Mesenchymal stem cell (in vitro differentiated cells and primary cell): ENCODE measurements at regions not wholly inside any gene's neighbourhood (a gene's known extent, or its start where the extent isn't known, plus 50 kb on each side); places are given as distances from the start of the nearest gene placed in this dataset.

Experiments used
- DNase-seq: peaks from one replicate; pipeline ENCODE4 v3.0.0-alpha.2; 2013
- H2AFZ ChIP-seq: one replicate; pipeline ENCODE4 v1.6.1; 2013; ENCODE audit warnings: low read depth, mild to moderate bottlenecking, control low read depth, inconsistent platforms, low read length, moderate library complexity
- H2AK5ac ChIP-seq: 2 replicates; pipeline ENCODE4 v1.6.1; 2013; ENCODE audit warnings: low read length, moderate library complexity, mild to moderate bottlenecking, inconsistent platforms; ENCODE audit not compliant: severe bottlenecking
- H2BK120ac ChIP-seq: one replicate; pipeline ENCODE4 v1.6.1; 2013; ENCODE audit warnings: low read depth, mild to moderate bottlenecking, inconsistent platforms, low read length, moderate library complexity
- H2BK12ac ChIP-seq, 2 experiments: one replicate each; pipeline ENCODE4 v1.6.1; 2013; ENCODE audit warnings: inconsistent platforms in 2 of 2, low read length in 2 of 2, mild to moderate bottlenecking in 2 of 2, moderate library complexity in 2 of 2, control low read depth in 1 of 2
- H2BK15ac ChIP-seq: one replicate; pipeline ENCODE4 v1.6.1; 2013; ENCODE audit warnings: mild to moderate bottlenecking, low read depth, inconsistent platforms; ENCODE audit not compliant: poor library complexity, severe bottlenecking
- H2BK5ac ChIP-seq: 2 replicates; pipeline ENCODE4 v1.6.1; 2013; ENCODE audit warnings: low read depth, mild to moderate bottlenecking, low read length, control low read depth, inconsistent platforms; ENCODE audit not compliant: poor library complexity, severe bottlenecking
- H3K14ac ChIP-seq, 2 experiments: one replicate each; pipeline ENCODE4 v1.6.1; 2013; ENCODE audit warnings: inconsistent platforms in 2 of 2, low read length in 2 of 2, control low read depth in 1 of 2, mild to moderate bottlenecking in 1 of 2, moderate library complexity in 1 of 2
- H3K18ac ChIP-seq, 2 experiments: one replicate each; pipeline ENCODE4 v1.6.1; 2013; ENCODE audit warnings: inconsistent platforms in 2 of 2, low read length in 2 of 2, control low read depth in 1 of 2, low read depth in 1 of 2, mild to moderate bottlenecking in 1 of 2
- H3K23ac ChIP-seq, 2 experiments: one replicate each; pipeline ENCODE4 v1.6.1; 2013; ENCODE audit warnings: inconsistent platforms in 2 of 2, low read length in 2 of 2, mild to moderate bottlenecking in 2 of 2, moderate library complexity in 2 of 2, control low read depth in 1 of 2
- H3K27ac ChIP-seq: 2 replicates; pipeline ENCODE4 v1.5.1; 2013; ENCODE audit warnings: mild to moderate bottlenecking, moderate library complexity, low read length, control low read depth, inconsistent platforms; ENCODE audit not compliant: poor library complexity, severe bottlenecking
- H3K27me3 ChIP-seq, 2 experiments: 2 replicates each; pipeline versions ENCODE4 v1.6.1 to v1.7.0; 2013; ENCODE audit warnings: low read length in 2 of 2, mild to moderate bottlenecking in 2 of 2, moderate library complexity in 2 of 2, control low read depth in 1 of 2, inconsistent platforms in 1 of 2; ENCODE audit not compliant: control insufficient read depth in 1 of 2, insufficient read depth in 1 of 2
- H3K36me3 ChIP-seq, 2 experiments: 2 replicates each; pipeline versions ENCODE4 v1.6.1 to v1.7.0; 2013; ENCODE audit warnings: low read length in 2 of 2, control low read depth in 1 of 2, inconsistent platforms in 1 of 2, low read depth in 1 of 2, mild to moderate bottlenecking in 1 of 2; ENCODE audit not compliant: insufficient read depth in 2 of 2, control insufficient read depth in 1 of 2
- H3K4ac ChIP-seq, 2 experiments: one replicate each; pipeline ENCODE4 v1.6.1; 2013; ENCODE audit warnings: inconsistent platforms in 2 of 2, low read length in 2 of 2, mild to moderate bottlenecking in 2 of 2, moderate library complexity in 2 of 2, control low read depth in 1 of 2, low read depth in 1 of 2
- H3K4me1 ChIP-seq: 2 replicates; pipeline ENCODE4 v1.6.1; 2013; ENCODE audit warnings: low read depth, low read length, control low read depth; ENCODE audit not compliant: control insufficient read depth, insufficient read depth
- H3K4me2 ChIP-seq: 2 replicates; pipeline ENCODE4 v1.6.1; 2013; ENCODE audit warnings: low read length, mild to moderate bottlenecking, inconsistent platforms; ENCODE audit not compliant: poor library complexity, severe bottlenecking
- H3K4me3 ChIP-seq, 2 experiments: 2 replicates each; pipeline versions ENCODE4 v1.5.1 to v1.7.0; 2013; ENCODE audit warnings: low read length in 2 of 2, mild to moderate bottlenecking in 2 of 2, control low read depth in 1 of 2, low read depth in 1 of 2; ENCODE audit not compliant: insufficient read depth in 1 of 2
- H3K79me1 ChIP-seq: replicated peaks from 2 replicates; pipeline ENCODE4 v1.6.1; 2013; ENCODE audit warnings: mild to moderate bottlenecking, control low read depth, low read length, inconsistent platforms; ENCODE audit not compliant: poor library complexity, severe bottlenecking
- H3K9ac ChIP-seq: 2 replicates; pipeline ENCODE4 v1.7.0; 2013; ENCODE audit warnings: mild to moderate bottlenecking, low read length, moderate library complexity
- H3K9me3 ChIP-seq: 2 replicates; pipeline ENCODE4 v1.7.0; 2013; ENCODE audit warnings: mild to moderate bottlenecking, low read length; ENCODE audit not compliant: control insufficient read depth
- H4K8ac ChIP-seq: one replicate; pipeline ENCODE4 v1.6.1; 2013; ENCODE audit warnings: inconsistent platforms, mild to moderate bottlenecking, low read length, moderate library complexity
- H4K91ac ChIP-seq: one replicate; pipeline ENCODE4 v1.6.1; 2013; ENCODE audit warnings: mild to moderate bottlenecking, low read length, inconsistent platforms
- WGBS: methylation state at CpG from one replicate; pipeline ENCODE4 v1.1.7; 2013; ENCODE audit warnings: mixed read lengths; 5-methylcytosine and 5-hydroxymethylcytosine counted together

DNA sequence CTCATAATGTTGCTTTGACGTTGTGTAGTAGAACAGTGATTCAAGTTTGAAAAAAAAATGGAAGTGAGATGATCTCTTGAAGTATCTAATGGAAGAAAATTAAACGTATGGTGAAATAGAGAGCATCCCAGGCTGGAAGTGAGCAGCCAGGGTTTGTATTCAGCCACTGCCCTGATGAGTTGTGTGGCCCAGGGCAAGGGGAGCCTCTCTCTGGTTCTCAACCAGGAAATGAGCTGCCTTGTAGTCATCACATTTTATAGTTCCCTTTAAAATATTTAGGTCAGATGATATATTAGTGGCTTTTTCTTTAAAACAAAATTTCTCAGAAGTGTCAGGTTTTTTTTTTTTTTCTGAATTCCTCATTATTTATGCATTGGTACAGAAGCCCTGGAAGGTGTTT is 150.3 kb downstream of the GPAT3 start:
- no peak overlapping the region for H2AFZ ChIP-seq
- no peak overlapping the region for H3K4ac ChIP-seq
- no peak overlapping the region for H4K91ac ChIP-seq
- H3K27me3 ChIP-seq, result no peaks in the 10 kb centered on the region
- no peak overlapping the region for H2AK5ac ChIP-seq
- no peak overlapping the region for H3K4me3 ChIP-seq
- peak; percentile 29 for DNase-seq
- H3K27ac ChIP-seq, result no peak overlapping the region
- no peak overlapping the region for H2BK12ac ChIP-seq
- H3K4me2 ChIP-seq, result no peak overlapping the region
- H4K8ac ChIP-seq, result no peak overlapping the region
- no peak overlapping the region for H3K18ac ChIP-seq
- H3K14ac ChIP-seq, result no peak overlapping the region
- H3K9me3 ChIP-seq, result no peaks in the 10 kb centered on the region
- no peaks in the 10 kb centered on the region for H3K79me1 ChIP-seq
- WGBS, result 38% methylated on average over 2 of the region's 2 CpGs
- H2BK5ac ChIP-seq, result no peak overlapping the region
- H2BK120ac ChIP-seq, result no peak overlapping the region
- H3K9ac ChIP-seq, result no peak overlapping the region
- H3K36me3 ChIP-seq, result no peaks in the 10 kb centered on the region
- H2BK15ac ChIP-seq, result no peak overlapping the region
- H3K4me1 ChIP-seq, result no peaks in the 10 kb centered on the region
- no peak overlapping the region for H3K23ac ChIP-seq

DNA sequence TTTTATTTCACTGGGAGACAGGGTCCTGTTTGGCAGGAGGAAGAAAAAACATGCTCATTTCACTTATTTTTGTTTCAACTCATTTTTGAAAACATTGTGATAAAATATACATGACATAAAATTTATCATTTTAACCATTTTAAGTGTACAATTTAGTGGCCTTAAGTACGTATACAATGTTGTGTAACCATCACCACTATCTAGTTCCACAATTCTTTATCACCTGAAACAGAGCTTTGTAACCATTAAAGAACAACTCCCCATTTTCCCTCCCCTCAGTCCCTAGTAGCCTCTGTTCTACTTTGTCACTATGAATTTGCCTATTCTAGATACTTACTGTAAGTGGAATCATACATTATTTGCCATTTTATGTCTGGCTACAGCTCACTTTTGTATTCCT is 143.8 kb downstream of the GPAT3 start:
- Histone ChIP-seq H4K91ac (no peak overlapping the region), H3K9me3 (no peaks in the 10 kb centered on the region), H3K4me3 (no peak overlapping the region), H2BK5ac (no peak overlapping the region), H3K14ac (no peak overlapping the region), H2AK5ac (no peak overlapping the region), H4K8ac (no peak overlapping the region), H3K4me1 (no peaks in the 10 kb centered on the region), H3K79me1 (no peaks in the 10 kb centered on the region), H3K23ac (no peak overlapping the region), H3K4ac (no peak overlapping the region), H2BK12ac (no peak overlapping the region), H3K27ac (no peak overlapping the region), H3K18ac (no peak overlapping the region), H3K27me3 (no peaks in the 10 kb centered on the region), H2BK15ac (no peak overlapping the region), H2BK120ac (no peak overlapping the region), H2AFZ (no peak overlapping the region), H3K4me2 (no peak overlapping the region), H3K9ac (no peak overlapping the region), H3K36me3 (no peaks in the 10 kb centered on the region)
- DNase-seq, result no peak
- WGBS, result 100% methylated on average over 1 of the region's 1 CpG

DNA sequence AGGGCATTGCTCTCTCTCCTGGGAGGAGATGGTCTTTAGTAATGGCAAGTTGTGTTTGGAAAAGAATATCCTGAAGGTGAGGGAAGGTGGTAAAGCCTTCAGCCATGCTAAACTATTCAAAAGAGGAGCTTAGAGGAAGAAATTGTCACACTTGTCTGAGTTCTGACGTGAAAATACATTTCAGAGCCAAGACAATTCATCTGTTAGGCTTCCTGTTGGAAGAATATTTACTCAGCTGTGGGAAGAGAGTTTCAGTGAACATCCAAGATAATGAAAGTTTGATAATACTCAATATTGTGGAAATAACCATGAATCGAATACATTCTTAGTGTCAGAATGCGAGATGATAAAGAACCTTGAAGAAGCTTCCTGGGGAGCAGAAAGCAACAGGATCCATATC is 143.3 kb downstream of the GPAT3 start:
- Histone ChIP-seq H3K27me3 (no peaks in the 10 kb centered on the region), H3K4me2 (no peak overlapping the region), H3K9me3 (no peaks in the 10 kb centered on the region), H2BK15ac (no peak overlapping the region), H2BK12ac (no peak overlapping the region), H3K23ac (no peak overlapping the region), H3K18ac (no peak overlapping the region), H2AK5ac (no peak overlapping the region), H2AFZ (no peak overlapping the region), H3K4me1 (no peaks in the 10 kb centered on the region), H4K91ac (no peak overlapping the region), H3K9ac (no peak overlapping the region), H4K8ac (no peak overlapping the region), H3K4ac (no peak overlapping the region), H2BK120ac (no peak overlapping the region), H3K79me1 (no peaks in the 10 kb centered on the region), H3K14ac (no peak overlapping the region), H2BK5ac (no peak overlapping the region), H3K27ac (no peak overlapping the region), H3K36me3 (no peaks in the 10 kb centered on the region), H3K4me3 (no peak overlapping the region)
- DNase-seq, result no peak
- WGBS, result 93% methylated on average over 3 of the region's 3 CpGs

DNA sequence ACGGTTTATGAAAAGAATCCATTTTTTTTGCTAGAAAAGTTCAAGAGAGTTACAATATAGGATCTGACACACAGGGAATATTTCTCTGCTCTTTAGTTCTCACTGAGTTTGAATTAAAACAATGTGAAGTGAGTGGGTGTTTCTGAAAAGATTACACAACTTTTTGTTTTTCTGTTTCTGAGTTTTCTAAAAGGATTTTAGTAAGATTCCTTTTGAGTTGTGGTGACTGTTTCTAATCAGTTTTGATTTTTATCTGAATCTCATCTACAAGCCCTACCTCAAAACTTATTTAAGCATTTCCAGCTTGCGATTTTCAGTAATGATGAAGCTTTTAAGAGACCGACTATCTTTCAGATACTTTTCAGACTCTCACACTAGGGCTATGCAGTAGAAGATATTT is 141.7 kb downstream of the GPAT3 start:
- Histone ChIP-seq H2AFZ (no peak overlapping the region), H3K23ac (no peak overlapping the region), H3K14ac (no peak overlapping the region), H3K9ac (peak overlapping the region; percentile 16), H2BK120ac (no peak overlapping the region), H2BK15ac (no peak overlapping the region), H3K9me3 (no peaks in the 10 kb centered on the region), H3K4me3 (no peak overlapping the region), H3K27ac (no peak overlapping the region), H2BK5ac (no peak overlapping the region), H3K27me3 (no peaks in the 10 kb centered on the region), H3K4me1 (no peaks in the 10 kb centered on the region), H4K8ac (no peak overlapping the region), H4K91ac (no peak overlapping the region), H3K18ac (no peak overlapping the region), H3K36me3 (no peaks in the 10 kb centered on the region), H2BK12ac (no peak overlapping the region), H2AK5ac (no peak overlapping the region), H3K4me2 (no peak overlapping the region), H3K79me1 (no peaks in the 10 kb centered on the region), H3K4ac (no peak overlapping the region)
- DNase-seq, result no peak
- no CpG with 5 or more reads among the region's 3 CpGs for WGBS
